ENCODE measurements at regions not wholly inside any gene's neighbourhood (a gene's known extent, or its start where the extent isn't known, plus 50 kb on each side); places are given as distances from the start of the nearest gene placed in this dataset.

GRCh38 chr11:76607431-76607830, 63.1 kb downstream of the LRRC32 start:
- no peak for DNase-seq
- H3K27me3 ChIP-seq (replicated peaks in 2 of 5; ENCODE audit: control insufficient read depth in 4 of 5, insufficient read depth in 5 of 5, low read length in 4 of 5): peaks cover 0 to 2% (median 0%) of the 10 kb centered on the region in 5 experiments
- WGBS (ENCODE audit: insufficient coverage): 100% methylated on average over 1 of the region's 2 CpGs
- no peaks in the 10 kb centered on the region for H3K36me3 ChIP-seq (ENCODE audit: control insufficient read depth in 4 of 4, insufficient read depth in 4 of 4, low read length in 3 of 4)
- peaks cover 0 to 18% (median 10%) of the 10 kb centered on the region in 4 experiments for H3K4me1 ChIP-seq (ENCODE audit: control extremely low read depth in 1 of 4, control insufficient read depth in 4 of 4, insufficient read depth in 4 of 4, low read length in 3 of 4)
- ChIA-PET POLR2A (no interaction called here), CTCF (interaction anchor here (2.1 to 12.5 kb wide), 2 partner anchors 8 to 70 kb away, joined by 9 to 192 read pairs; partner anchors contain the start of gene LRRC32)
- H3K27ac ChIP-seq (ENCODE audit: insufficient read depth in 1 of 2, low read depth in 1 of 2, low read length in 2 of 2, poor library complexity in 1 of 2, severe bottlenecking in 2 of 2): no peak overlapping the region
- no peak overlapping the region for H3K4me3 ChIP-seq (ENCODE audit: control insufficient read depth in 1 of 7, extremely low read depth in 1 of 7, insufficient read depth in 4 of 7, low read depth in 2 of 7, low read length in 6 of 7)
- peaks cover 0 to 3% (median 0%) of the 10 kb centered on the region in 5 experiments for H3K9me3 ChIP-seq (ENCODE audit: control extremely low read depth in 1 of 5, control insufficient read depth in 4 of 5, insufficient read depth in 2 of 5, low read depth in 1 of 5, low read length in 4 of 5)

- POLR2A ChIA-PET: interaction anchor here (0.6 kb wide), 1 partner anchor 178 kb away, joined by 3 read pairs; no protein-coding TSS in a partner anchor
- WGBS (ENCODE audit: insufficient coverage): 97% methylated on average over 6 of the region's 8 CpGs
- Histone ChIP-seq H3K4me3 (ENCODE audit: control insufficient read depth in 1 of 7, extremely low read depth in 1 of 7, insufficient read depth in 4 of 7, low read depth in 2 of 7, low read length in 6 of 7) (no peak overlapping the region), H3K27ac (ENCODE audit: insufficient read depth in 1 of 2, low read depth in 1 of 2, low read length in 2 of 2, poor library complexity in 1 of 2, severe bottlenecking in 2 of 2) (no peak overlapping the region), H3K36me3 (ENCODE audit: control insufficient read depth in 4 of 4, insufficient read depth in 4 of 4, low read length in 3 of 4) (no peaks in the 10 kb centered on the region), H3K4me1 (ENCODE audit: control extremely low read depth in 1 of 4, control insufficient read depth in 4 of 4, insufficient read depth in 4 of 4, low read length in 3 of 4) (peaks cover 0 to 17% (median 12%) of the 10 kb centered on the region in 4 experiments), H3K9me3 (ENCODE audit: control extremely low read depth in 1 of 5, control insufficient read depth in 4 of 5, insufficient read depth in 2 of 5, low read depth in 1 of 5, low read length in 4 of 5) (peaks cover 0 to 3% (median 0%) of the 10 kb centered on the region in 5 experiments), H3K27me3 (replicated peaks in 2 of 5; ENCODE audit: control insufficient read depth in 4 of 5, insufficient read depth in 5 of 5, low read length in 4 of 5) (no peaks in the 10 kb centered on the region)
- CTCF ChIA-PET: interaction anchor here (1.0 to 12.5 kb wide), 3 partner anchors 22 to 72 kb away, joined by 3 to 192 read pairs (median 4); partner anchors contain the start of gene LRRC32
- DNase-seq: no peak
Observed at GRCh38 chr11:76605338-76606074, 65.0 kb downstream of the LRRC32 start.

GRCh38 chr11:76604626-76605241, 65.8 kb downstream of the LRRC32 start:
- peaks cover 0 to 15% (median 12%) of the 10 kb centered on the region in 4 experiments for H3K4me1 ChIP-seq (ENCODE audit: control extremely low read depth in 1 of 4, control insufficient read depth in 4 of 4, insufficient read depth in 4 of 4, low read length in 3 of 4)
- POLR2A ChIA-PET: no interaction called here
- WGBS (ENCODE audit: insufficient coverage): 98% methylated on average over 8 of the region's 8 CpGs
- CTCF ChIA-PET: interaction anchor here (0.9 to 12.5 kb wide), 3 partner anchors 22 to 117 kb away, joined by 4 to 192 read pairs (median 4); partner anchors contain the start of gene LRRC32
- DNase-seq: no peak
- H3K36me3 ChIP-seq (ENCODE audit: control insufficient read depth in 4 of 4, insufficient read depth in 4 of 4, low read length in 3 of 4): no peaks in the 10 kb centered on the region
- peaks cover 0 to 3% (median 0%) of the 10 kb centered on the region in 5 experiments for H3K9me3 ChIP-seq (ENCODE audit: control extremely low read depth in 1 of 5, control insufficient read depth in 4 of 5, insufficient read depth in 2 of 5, low read depth in 1 of 5, low read length in 4 of 5)
- no peak overlapping the region for H3K4me3 ChIP-seq (ENCODE audit: control insufficient read depth in 1 of 7, extremely low read depth in 1 of 7, insufficient read depth in 4 of 7, low read depth in 2 of 7, low read length in 6 of 7)
- H3K27ac ChIP-seq (ENCODE audit: insufficient read depth in 1 of 2, low read depth in 1 of 2, low read length in 2 of 2, poor library complexity in 1 of 2, severe bottlenecking in 2 of 2): no peak overlapping the region
- H3K27me3 ChIP-seq (replicated peaks in 2 of 5; ENCODE audit: control insufficient read depth in 4 of 5, insufficient read depth in 5 of 5, low read length in 4 of 5): peaks cover 0 to 2% (median 0%) of the 10 kb centered on the region in 5 experiments

GRCh38 chr11:76604081-76604625, 66.4 kb downstream of the LRRC32 start:
- Histone ChIP-seq H3K27ac (ENCODE audit: insufficient read depth in 1 of 2, low read depth in 1 of 2, low read length in 2 of 2, poor library complexity in 1 of 2, severe bottlenecking in 2 of 2) (no peak overlapping the region), H3K36me3 (ENCODE audit: control insufficient read depth in 4 of 4, insufficient read depth in 4 of 4, low read length in 3 of 4) (no peaks in the 10 kb centered on the region), H3K9me3 (ENCODE audit: control extremely low read depth in 1 of 5, control insufficient read depth in 4 of 5, insufficient read depth in 2 of 5, low read depth in 1 of 5, low read length in 4 of 5) (peaks cover 0 to 3% (median 0%) of the 10 kb centered on the region in 5 experiments), H3K4me3 (ENCODE audit: control insufficient read depth in 1 of 7, extremely low read depth in 1 of 7, insufficient read depth in 4 of 7, low read depth in 2 of 7, low read length in 6 of 7) (no peak overlapping the region), H3K4me1 (ENCODE audit: control extremely low read depth in 1 of 4, control insufficient read depth in 4 of 4, insufficient read depth in 4 of 4, low read length in 3 of 4) (peaks cover 0 to 15% (median 12%) of the 10 kb centered on the region in 4 experiments), H3K27me3 (replicated peaks in 2 of 5; ENCODE audit: control insufficient read depth in 4 of 5, insufficient read depth in 5 of 5, low read length in 4 of 5) (peaks cover 0 to 2% (median 0%) of the 10 kb centered on the region in 5 experiments)
- WGBS (ENCODE audit: insufficient coverage): 95% methylated on average over 11 of the region's 12 CpGs
- ChIA-PET CTCF (interaction anchor here (0.9 to 12.5 kb wide), 2 partner anchors 73 to 118 kb away, joined by 4 to 192 read pairs; partner anchors contain the start of gene LRRC32), POLR2A (no interaction called here)
- DNase-seq: no peak

GRCh38 chr11:76603202-76603601, 67.3 kb downstream of the LRRC32 start:
- H3K27ac ChIP-seq (ENCODE audit: insufficient read depth in 1 of 2, low read depth in 1 of 2, low read length in 2 of 2, poor library complexity in 1 of 2, severe bottlenecking in 2 of 2): no peak overlapping the region
- POLR2A ChIA-PET: no interaction called here
- CTCF ChIA-PET: interaction anchor here (12.5 kb wide), 1 partner anchor 74 kb away, joined by 192 read pairs; the partner anchor contains the start of gene LRRC32

More at GRCh38 chr11:76603202-76603601, 67.3 kb downstream of the LRRC32 start:
- H3K4me3 ChIP-seq (ENCODE audit: control insufficient read depth in 1 of 7, extremely low read depth in 1 of 7, insufficient read depth in 4 of 7, low read depth in 2 of 7, low read length in 6 of 7): no peak overlapping the region
- peaks cover 0 to 3% (median 0%) of the 10 kb centered on the region in 5 experiments for H3K9me3 ChIP-seq (ENCODE audit: control extremely low read depth in 1 of 5, control insufficient read depth in 4 of 5, insufficient read depth in 2 of 5, low read depth in 1 of 5, low read length in 4 of 5)
- H3K4me1 ChIP-seq (ENCODE audit: control extremely low read depth in 1 of 4, control insufficient read depth in 4 of 4, insufficient read depth in 4 of 4, low read length in 3 of 4): peaks cover 0 to 15% (median 12%) of the 10 kb centered on the region in 4 experiments
- no peaks in the 10 kb centered on the region for H3K36me3 ChIP-seq (ENCODE audit: control insufficient read depth in 4 of 4, insufficient read depth in 4 of 4, low read length in 3 of 4)
- WGBS (ENCODE audit: insufficient coverage): 94% methylated on average over 4 of the region's 4 CpGs
- no peak for DNase-seq
- H3K27me3 ChIP-seq (replicated peaks in 2 of 5; ENCODE audit: control insufficient read depth in 4 of 5, insufficient read depth in 5 of 5, low read length in 4 of 5): peaks cover 0 to 2% (median 0%) of the 10 kb centered on the region in 5 experiments
